NCI-H526 treated with DMSO at 0.1 percent for 48 hours (cell line): ENCODE measurements at regions not wholly inside any gene's neighbourhood (a gene's known extent, or its start where the extent isn't known, plus 50 kb on each side); places are given as distances from the start of the nearest gene placed in this dataset.

ENCODE experiments used
- DNase-seq: peaks from one replicate; lab custom pipeline; 2025; lab: John Stamatoyannopoulos, UW

GRCh38 chr3:25000971-25001591 lies 427.0 kb upstream of the RARB start:
- DNase-seq: no peak

GRCh38 chr3:25002052-25002451 lies 426.0 kb upstream of the RARB start:
- DNase-seq: no peak

- DNase-seq: no peak
These were observed 419.9 kb upstream of the RARB start for GRCh38 chr3:25007974-25008658.

- no peak for DNase-seq
These were observed 418.4 kb upstream of the RARB start for GRCh38 chr3:25009665-25010064.

- no peak for DNase-seq
These were observed 412.5 kb upstream of the RARB start for GRCh38 chr3:25015599-25015998.

GRCh38 chr3:25018909-25019308 lies 409.2 kb upstream of the RARB start:
- DNase-seq: no peak

- DNase-seq: no peak
These were observed 408.6 kb upstream of the RARB start for GRCh38 chr3:25019506-25019905.

GRCh38 chr3:25021816-25022215 lies 406.2 kb upstream of the RARB start:
- DNase-seq: no peak

GRCh38 chr3:25023876-25024275 lies 404.2 kb upstream of the RARB start:
- no peak for DNase-seq

GRCh38 chr3:25025236-25025635 lies 402.8 kb upstream of the RARB start:
- DNase-seq: no peak

- no peak for DNase-seq
These were observed 400.4 kb upstream of the RARB start for GRCh38 chr3:25027650-25028049.

- no peak for DNase-seq
These were observed 398.2 kb upstream of the RARB start for GRCh38 chr3:25029820-25030219.

GRCh38 chr3:25032344-25032743 lies 395.7 kb upstream of the RARB start:
- no peak for DNase-seq

- peak; percentile 54 for DNase-seq
These were observed 394.5 kb upstream of the RARB start for GRCh38 chr3:25033407-25034029.

- no peak for DNase-seq
These were observed 392.5 kb upstream of the RARB start for GRCh38 chr3:25035526-25035925.

GRCh38 chr3:25036633-25037032 lies 391.4 kb upstream of the RARB start:
- no peak for DNase-seq

- no peak for DNase-seq
These were observed 391.0 kb upstream of the RARB start for GRCh38 chr3:25037049-25037547.

- no peak for DNase-seq
These were observed 389.8 kb upstream of the RARB start for GRCh38 chr3:25038271-25038670.

GRCh38 chr3:25038922-25039321 lies 389.1 kb upstream of the RARB start:
- DNase-seq: peak; percentile 26

GRCh38 chr3:25040748-25041147 lies 387.3 kb upstream of the RARB start:
- DNase-seq: no peak

GRCh38 chr3:25041871-25042584 lies 386.0 kb upstream of the RARB start:
- DNase-seq: no peak

GRCh38 chr3:25043177-25043576 lies 384.9 kb upstream of the RARB start:
- DNase-seq: no peak

- no peak for DNase-seq
These were observed 384.3 kb upstream of the RARB start for GRCh38 chr3:25043749-25044148.
